Glutamatergic neuron (in vitro differentiated cells): ENCODE measurements at regions not wholly inside any gene's neighbourhood (a gene's known extent, or its start where the extent isn't known, plus 50 kb on each side); places are given as distances from the start of the nearest gene placed in this dataset.

Experiments
- DNase-seq: peaks from one replicate; pipeline ENCODE4 v3.0.0; 2022
- H3K27ac Mint-ChIP-seq: one replicate; pipeline ENCODE4 v1.8.0; 2020; ENCODE audit warnings: mild to moderate bottlenecking, mixed read lengths, inconsistent platforms; ENCODE audit not compliant: unreplicated experiment
- H3K27me3 Mint-ChIP-seq: one replicate; pipeline ENCODE4 v1.8.0; 2020; ENCODE audit warnings: mild to moderate bottlenecking, moderate library complexity, mixed read lengths, inconsistent platforms; ENCODE audit not compliant: unreplicated experiment
- H3K36me3 Mint-ChIP-seq: one replicate; pipeline ENCODE4 v1.8.0; 2020; ENCODE audit warnings: mild to moderate bottlenecking, mixed read lengths, inconsistent platforms; ENCODE audit not compliant: unreplicated experiment
- H3K4me1 Mint-ChIP-seq: one replicate; pipeline ENCODE4 v1.8.0; 2020; ENCODE audit warnings: mild to moderate bottlenecking, low read depth, mixed read lengths, inconsistent platforms; ENCODE audit not compliant: unreplicated experiment
- H3K4me3 Mint-ChIP-seq: one replicate; pipeline ENCODE4 v1.8.0; 2020; ENCODE audit warnings: mild to moderate bottlenecking, mixed read lengths, inconsistent platforms; ENCODE audit not compliant: unreplicated experiment
- H3K9me3 Mint-ChIP-seq: one replicate; pipeline ENCODE4 v1.8.0; 2020; ENCODE audit warnings: mild to moderate bottlenecking, moderate library complexity, mixed read lengths, inconsistent platforms; ENCODE audit not compliant: unreplicated experiment
- TF ChIP-seq, protein P1 (sequence below): fragments of 200-600 bp; sonication (generic); IDR thresholded peaks from one replicate; pipeline ENCODE4 v1.5.0; 2021; ENCODE audit not compliant: partially characterized antibody, unreplicated experiment

DNA sequence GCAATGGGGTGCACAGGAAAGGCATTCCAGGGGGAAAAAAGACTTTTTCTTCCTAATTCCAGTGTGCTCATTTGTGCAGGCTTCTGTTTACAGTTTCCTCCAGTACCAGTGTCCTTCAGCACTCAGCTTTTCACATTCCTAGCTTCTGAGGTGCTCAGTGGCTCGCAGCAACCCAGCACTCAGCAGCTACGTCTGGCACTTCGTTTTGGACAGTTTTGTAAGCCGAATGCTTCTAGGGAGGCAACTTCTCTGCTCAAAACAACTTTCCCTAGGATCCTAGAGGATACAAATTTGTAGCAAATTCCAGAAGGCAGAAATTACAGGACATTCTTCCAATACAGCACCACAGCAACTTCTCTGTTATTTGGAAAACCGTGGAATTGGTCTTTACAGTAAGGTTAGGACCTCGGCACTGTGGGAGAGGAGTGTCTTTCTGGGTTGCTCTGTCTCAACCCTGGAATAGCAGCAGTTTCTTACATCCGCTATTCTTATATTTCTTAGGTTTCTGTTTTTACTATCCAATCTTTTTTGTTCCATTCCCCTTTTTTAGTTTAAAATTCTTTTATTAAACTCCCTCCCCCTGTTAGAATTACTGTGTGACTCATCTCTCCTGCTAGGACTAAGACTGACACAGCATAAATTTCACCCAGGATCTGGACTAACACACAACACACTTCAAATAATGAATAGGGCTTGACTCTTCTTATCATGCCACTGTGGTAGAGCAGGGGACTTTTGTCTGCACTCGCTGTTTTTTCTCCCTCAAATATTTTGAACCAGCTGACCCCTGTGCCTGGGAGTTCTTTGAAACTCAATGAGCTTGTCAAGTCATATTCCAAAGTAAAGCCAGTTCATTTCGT is 1314.7 kb downstream of the FSTL5 start:
- no peak overlapping the region for H3K27ac Mint-ChIP-seq
- H3K4me1 Mint-ChIP-seq: no peaks in the 10 kb centered on the region
- no peaks in the 10 kb centered on the region for H3K27me3 Mint-ChIP-seq
- no peaks in the 10 kb centered on the region for H3K36me3 Mint-ChIP-seq
- H3K4me3 Mint-ChIP-seq: no peak overlapping the region
- no peak for DNase-seq
- H3K9me3 Mint-ChIP-seq: no peaks in the 10 kb centered on the region
- TF ChIP-seq, protein P1, sequence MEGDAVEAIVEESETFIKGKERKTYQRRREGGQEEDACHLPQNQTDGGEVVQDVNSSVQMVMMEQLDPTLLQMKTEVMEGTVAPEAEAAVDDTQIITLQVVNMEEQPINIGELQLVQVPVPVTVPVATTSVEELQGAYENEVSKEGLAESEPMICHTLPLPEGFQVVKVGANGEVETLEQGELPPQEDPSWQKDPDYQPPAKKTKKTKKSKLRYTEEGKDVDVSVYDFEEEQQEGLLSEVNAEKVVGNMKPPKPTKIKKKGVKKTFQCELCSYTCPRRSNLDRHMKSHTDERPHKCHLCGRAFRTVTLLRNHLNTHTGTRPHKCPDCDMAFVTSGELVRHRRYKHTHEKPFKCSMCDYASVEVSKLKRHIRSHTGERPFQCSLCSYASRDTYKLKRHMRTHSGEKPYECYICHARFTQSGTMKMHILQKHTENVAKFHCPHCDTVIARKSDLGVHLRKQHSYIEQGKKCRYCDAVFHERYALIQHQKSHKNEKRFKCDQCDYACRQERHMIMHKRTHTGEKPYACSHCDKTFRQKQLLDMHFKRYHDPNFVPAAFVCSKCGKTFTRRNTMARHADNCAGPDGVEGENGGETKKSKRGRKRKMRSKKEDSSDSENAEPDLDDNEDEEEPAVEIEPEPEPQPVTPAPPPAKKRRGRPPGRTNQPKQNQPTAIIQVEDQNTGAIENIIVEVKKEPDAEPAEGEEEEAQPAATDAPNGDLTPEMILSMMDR: no peak

DNA sequence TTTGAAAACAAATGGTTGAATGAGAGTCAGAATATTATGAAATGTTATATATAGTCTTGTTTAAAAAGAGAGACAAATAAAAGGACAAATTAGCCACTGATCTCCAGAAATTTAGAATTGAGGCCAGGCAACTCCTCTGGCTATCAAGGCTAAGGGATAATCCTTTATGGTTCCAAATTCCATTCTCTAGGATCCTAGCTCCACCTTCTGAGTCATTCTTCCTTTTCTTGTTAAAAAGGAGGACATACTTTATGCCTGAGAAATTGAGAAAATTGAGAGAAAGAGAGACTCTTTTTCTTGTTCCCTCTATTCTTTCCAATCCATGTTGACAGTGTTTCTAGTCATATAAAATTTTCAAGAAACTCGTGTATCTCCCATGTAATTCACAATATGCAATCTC is 1299.5 kb downstream of the FSTL5 start:
- Mint-ChIP-seq H3K9me3 (no peaks in the 10 kb centered on the region), H3K36me3 (no peaks in the 10 kb centered on the region), H3K4me3 (no peak overlapping the region)

DNA sequence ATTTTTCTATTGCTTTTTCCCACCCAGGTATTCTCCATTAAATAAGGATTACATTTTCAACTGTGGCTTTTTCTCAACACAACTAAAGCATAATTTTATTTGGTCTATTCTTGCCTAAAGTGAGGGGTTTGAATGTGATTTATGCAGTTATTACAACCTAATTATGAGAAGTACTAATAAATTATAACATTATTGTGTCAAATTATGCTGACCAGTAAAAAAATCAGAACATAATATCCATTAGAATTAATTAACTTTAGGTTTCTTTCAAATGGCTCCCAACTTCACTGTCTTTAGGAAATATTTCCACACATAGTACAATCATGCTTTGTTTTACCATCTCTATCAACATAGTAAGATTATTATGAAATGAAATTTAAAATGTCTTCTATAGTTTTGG is 1293.9 kb downstream of the FSTL5 start:
- no peaks in the 10 kb centered on the region for H3K9me3 Mint-ChIP-seq
- TF ChIP-seq, protein P1: no peak
- no peak for DNase-seq
- H3K4me1 Mint-ChIP-seq: no peaks in the 10 kb centered on the region
- H3K4me3 Mint-ChIP-seq: no peak overlapping the region
- no peak overlapping the region for H3K27ac Mint-ChIP-seq
- no peaks in the 10 kb centered on the region for H3K27me3 Mint-ChIP-seq
- H3K36me3 Mint-ChIP-seq: no peaks in the 10 kb centered on the region

More for the DNA sequence above, 1299.5 kb downstream of the FSTL5 start:
- no peaks in the 10 kb centered on the region for H3K27me3 Mint-ChIP-seq
- no peak for DNase-seq
- no peaks in the 10 kb centered on the region for H3K4me1 Mint-ChIP-seq
- TF ChIP-seq, protein P1: no peak
- no peak overlapping the region for H3K27ac Mint-ChIP-seq

DNA sequence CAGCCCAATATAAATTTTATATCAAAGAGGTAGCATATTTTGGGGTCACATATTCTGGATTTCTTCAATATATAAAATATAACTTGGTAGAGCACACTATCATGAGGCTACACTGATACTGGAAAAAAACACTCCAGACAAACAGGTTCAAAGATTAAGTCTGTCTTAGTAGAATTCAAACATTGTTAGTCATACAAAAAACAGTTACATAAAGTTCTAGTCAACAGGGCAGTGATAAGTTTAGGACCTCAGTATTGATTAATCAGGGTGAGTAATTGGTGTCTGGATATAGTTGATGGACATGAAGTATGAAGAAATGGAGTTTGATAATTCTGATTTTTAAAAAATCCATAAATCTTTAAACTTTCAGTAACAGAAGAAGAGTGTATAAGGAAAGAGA is 1291.3 kb downstream of the FSTL5 start:
- no peaks in the 10 kb centered on the region for H3K27me3 Mint-ChIP-seq
- no peak for DNase-seq
- no peak overlapping the region for H3K27ac Mint-ChIP-seq
- H3K9me3 Mint-ChIP-seq: no peaks in the 10 kb centered on the region
- H3K4me1 Mint-ChIP-seq: no peaks in the 10 kb centered on the region
- no peaks in the 10 kb centered on the region for H3K36me3 Mint-ChIP-seq
- no peak overlapping the region for H3K4me3 Mint-ChIP-seq
- TF ChIP-seq, protein P1: no peak

DNA sequence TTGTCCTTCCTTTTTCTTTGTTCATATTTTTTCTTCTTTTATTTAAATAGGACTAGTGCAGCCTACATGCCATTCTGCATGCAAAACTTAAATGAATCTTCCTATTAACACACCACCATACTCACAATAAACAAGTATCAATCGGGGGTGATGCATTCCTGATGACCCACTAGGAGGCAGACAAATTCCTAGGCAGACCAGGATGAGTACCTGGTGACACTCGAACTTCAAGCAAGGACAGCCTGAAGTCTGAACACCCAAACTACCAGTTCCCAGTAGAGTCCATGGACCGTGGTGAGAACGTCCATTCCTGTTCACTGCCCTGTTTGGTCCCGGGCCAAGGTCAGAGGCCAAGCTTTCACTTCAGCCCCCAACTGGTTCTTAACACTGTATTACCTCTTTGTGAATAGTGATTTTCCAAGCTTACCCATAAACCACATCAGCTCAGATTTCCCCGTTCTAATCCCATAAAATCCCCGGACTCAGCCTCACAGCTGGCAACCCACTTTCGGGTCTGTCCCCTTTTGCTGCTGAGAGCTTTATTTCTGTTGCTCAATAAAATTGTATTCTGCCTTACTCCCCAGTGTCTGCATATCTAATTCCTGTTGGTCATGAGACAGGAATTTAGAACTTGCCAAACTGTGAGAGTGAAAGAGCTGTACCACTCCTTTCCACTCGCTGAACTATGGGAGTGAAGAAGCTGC is 1286.6 kb downstream of the FSTL5 start:
- Mint-ChIP-seq H3K4me3 (no peak overlapping the region), H3K36me3 (no peaks in the 10 kb centered on the region), H3K9me3 (no peaks in the 10 kb centered on the region), H3K27ac (no peak overlapping the region), H3K4me1 (peaks cover 7% of the 10 kb centered on the region), H3K27me3 (no peaks in the 10 kb centered on the region)
- TF ChIP-seq, protein P1: no peak
- DNase-seq: no peak
